Astrocyte (in vitro differentiated cells and primary cell): ENCODE measurements at regions not wholly inside any gene's neighbourhood (a gene's known extent, or its start where the extent isn't known, plus 50 kb on each side); places are given as distances from the start of the nearest gene placed in this dataset.

Experiments used
- DNase-seq: peaks from one replicate; pipeline ENCODE4 v3.0.0-alpha.2; 2010; ENCODE audit warnings: low read depth
- FAIRE-seq: peaks from 2 replicates; lab custom pipeline; 2011; peaks lifted over from hg19 to GRCh38; lab: Jason Lieb, UNC
- H2AFZ ChIP-seq: 2 replicates; pipeline ENCODE4 v1.6.0; 2012; ENCODE audit warnings: low read depth, low read length, inconsistent platforms
- H3K27ac ChIP-seq: 2 replicates; pipeline ENCODE4 v1.5.1; 2011; ENCODE audit warnings: low read depth, low read length, inconsistent platforms
- H3K27me3 ChIP-seq: 2 replicates; pipeline ENCODE4 v1.6.0; 2011; ENCODE audit warnings: low read length, inconsistent platforms; ENCODE audit not compliant: insufficient read depth
- H3K36me3 ChIP-seq: 2 replicates; pipeline ENCODE4 v1.5.1; 2011; ENCODE audit warnings: low read length, inconsistent platforms; ENCODE audit not compliant: insufficient read depth
- H3K4me1 ChIP-seq: 2 replicates; pipeline ENCODE4 v1.5.1; 2011; ENCODE audit warnings: low read length, inconsistent platforms; ENCODE audit not compliant: insufficient read depth
- H3K4me2 ChIP-seq: 2 replicates; pipeline ENCODE4 v1.6.0; 2012; ENCODE audit warnings: low read length, inconsistent platforms
- H3K4me3 ChIP-seq: 2 replicates; pipeline ENCODE4 v1.5.1; 2011; ENCODE audit warnings: low read depth, mild to moderate bottlenecking, low read length, inconsistent platforms; ENCODE audit not compliant: insufficient read depth
- H3K79me2 ChIP-seq: 2 replicates; pipeline ENCODE4 v1.6.0; 2012; ENCODE audit warnings: mild to moderate bottlenecking, low read length, inconsistent platforms; ENCODE audit not compliant: insufficient read depth
- H3K9ac ChIP-seq: 2 replicates; pipeline ENCODE4 v1.6.0; 2012; ENCODE audit warnings: mild to moderate bottlenecking, low read length, inconsistent platforms
- H3K9me3 ChIP-seq: 2 replicates; pipeline ENCODE4 v1.5.1; 2012; ENCODE audit warnings: low read depth, mild to moderate bottlenecking, low read length, inconsistent platforms; ENCODE audit not compliant: insufficient read depth
- H4K20me1 ChIP-seq: 2 replicates; pipeline ENCODE4 v1.6.0; 2012; ENCODE audit warnings: low read length, inconsistent platforms; ENCODE audit not compliant: insufficient read depth
- H3K27ac Mint-ChIP-seq: one replicate; pipeline ENCODE4 v1.8.0; 2021; ENCODE audit warnings: mild to moderate bottlenecking, mixed read lengths; ENCODE audit not compliant: unreplicated experiment
- H3K27me3 Mint-ChIP-seq: one replicate; pipeline ENCODE4 v1.8.0; 2021; ENCODE audit warnings: low read depth, mixed read lengths; ENCODE audit not compliant: unreplicated experiment
- H3K36me3 Mint-ChIP-seq: one replicate; pipeline ENCODE4 v1.8.0; 2021; ENCODE audit warnings: low read depth, mixed read lengths; ENCODE audit not compliant: unreplicated experiment
- H3K4me1 Mint-ChIP-seq: one replicate; pipeline ENCODE4 v1.8.0; 2021; ENCODE audit warnings: low read depth, mixed read lengths; ENCODE audit not compliant: unreplicated experiment
- H3K4me3 Mint-ChIP-seq: one replicate; pipeline ENCODE4 v1.8.0; 2021; ENCODE audit warnings: mild to moderate bottlenecking, moderate library complexity, mixed read lengths; ENCODE audit not compliant: unreplicated experiment
- H3K9me3 Mint-ChIP-seq: one replicate; pipeline ENCODE4 v1.8.0; 2021; ENCODE audit warnings: mild to moderate bottlenecking, mixed read lengths; ENCODE audit not compliant: unreplicated experiment
- CTCF ChIP-seq: IDR thresholded peaks from 2 replicates; pipeline ENCODE4 v1.5.1; 2011; ENCODE audit warnings: low read depth, mild to moderate bottlenecking, inconsistent platforms, low read length, moderate library complexity; ENCODE audit not compliant: insufficient read depth
- EZH2 ChIP-seq: IDR thresholded peaks from 2 replicates; pipeline ENCODE4 v1.6.1; 2012; ENCODE audit warnings: mild to moderate bottlenecking, low read length, inconsistent platforms; ENCODE audit not compliant: insufficient read depth

- DNase-seq, result no peak
- no peaks in the 10 kb centered on the region for H4K20me1 ChIP-seq
- no peak overlapping the region for H3K4me3 ChIP-seq
- Mint-ChIP-seq H3K9me3 (peaks cover 10% of the 10 kb centered on the region), H3K4me1 (no peaks in the 10 kb centered on the region), H3K36me3 (peaks cover 2% of the 10 kb centered on the region), H3K27ac (no peak overlapping the region), H3K4me3 (no peak overlapping the region), H3K27me3 (peaks cover 28% of the 10 kb centered on the region)
- H3K9me3 ChIP-seq, result no peaks in the 10 kb centered on the region
- no peak for FAIRE-seq
- H2AFZ ChIP-seq, result no peak overlapping the region
- H3K27me3 ChIP-seq, result no peaks in the 10 kb centered on the region
- H3K27ac ChIP-seq, result no peak overlapping the region
- TF ChIP-seq CTCF, result no peak
- TF ChIP-seq EZH2, result no peak
- H3K36me3 ChIP-seq, result no peaks in the 10 kb centered on the region
- H3K79me2 ChIP-seq, result no peaks in the 10 kb centered on the region
- no peaks in the 10 kb centered on the region for H3K4me1 ChIP-seq
- H3K4me2 ChIP-seq, result no peak overlapping the region
- no peak overlapping the region for H3K9ac ChIP-seq
Observed at GRCh38 chr1:38284953-38285352, 238.4 kb upstream of the POU3F1 start.

GRCh38 chr1:38283696-38284470 is 237.3 kb upstream of the POU3F1 start:
- H3K4me1 Mint-ChIP-seq, result no peaks in the 10 kb centered on the region
- H2AFZ ChIP-seq, result no peak overlapping the region
- H3K4me1 ChIP-seq, result no peaks in the 10 kb centered on the region
- no peaks in the 10 kb centered on the region for H3K79me2 ChIP-seq
- no peak overlapping the region for H3K4me3 ChIP-seq
- TF ChIP-seq CTCF, result no peak
- TF ChIP-seq EZH2, result no peak
- FAIRE-seq, result no peak
- no peak overlapping the region for H3K4me3 Mint-ChIP-seq
- no peak overlapping the region for H3K27ac Mint-ChIP-seq
- H3K27ac ChIP-seq, result no peak overlapping the region
- H3K36me3 ChIP-seq, result no peaks in the 10 kb centered on the region
- no peaks in the 10 kb centered on the region for H4K20me1 ChIP-seq
- peaks cover 3% of the 10 kb centered on the region for H3K9me3 ChIP-seq
- H3K27me3 Mint-ChIP-seq, result peaks cover 20% of the 10 kb centered on the region
- H3K9ac ChIP-seq, result no peak overlapping the region
- H3K27me3 ChIP-seq, result no peaks in the 10 kb centered on the region
- H3K9me3 Mint-ChIP-seq, result peaks cover 19% of the 10 kb centered on the region
- H3K4me2 ChIP-seq, result no peak overlapping the region
- H3K36me3 Mint-ChIP-seq, result no peaks in the 10 kb centered on the region
- no peak for DNase-seq

GRCh38 chr1:38279148-38279547 is 232.6 kb upstream of the POU3F1 start:
- Histone ChIP-seq H3K79me2 (no peaks in the 10 kb centered on the region), H4K20me1 (no peaks in the 10 kb centered on the region), H3K27ac (no peak overlapping the region), H3K9ac (no peak overlapping the region), H3K4me2 (no peak overlapping the region), H3K27me3 (no peaks in the 10 kb centered on the region), H3K4me3 (no peak overlapping the region), H2AFZ (no peak overlapping the region), H3K9me3 (peaks cover 3% of the 10 kb centered on the region), H3K4me1 (peaks cover 5% of the 10 kb centered on the region), H3K36me3 (no peaks in the 10 kb centered on the region)
- Mint-ChIP-seq H3K4me1 (peaks cover 5% of the 10 kb centered on the region), H3K9me3 (peaks cover 16% of the 10 kb centered on the region), H3K4me3 (no peak overlapping the region), H3K36me3 (no peaks in the 10 kb centered on the region), H3K27ac (no peak overlapping the region), H3K27me3 (peaks cover 14% of the 10 kb centered on the region)
- DNase-seq (no peak), FAIRE-seq (no peak)
- TF ChIP-seq EZH2, result no peak
- no peak for TF ChIP-seq CTCF
